Spleen (tissue), 11 donors: ENCODE measurements at regions not wholly inside any gene's neighbourhood (a gene's known extent, or its start where the extent isn't known, plus 50 kb on each side); places are given as distances from the start of the nearest gene placed in this dataset.

Experiments
- DNase-seq: peaks from one replicate; pipeline ENCODE4 v3.0.0-alpha.2; 2020
- H3K27ac ChIP-seq, 8 donors: fragments of 200-600 bp; sonication (generic) in 7 of 8; 1 replicate in 4 of 8; 2 replicates in 4 of 8; pipeline versions ENCODE4 v1.5.0 to v1.8.0; 2016 to 2021; ENCODE audit warnings: inconsistent platforms in 4 of 8, mild to moderate bottlenecking in 4 of 8, moderate library complexity in 1 of 8
- H3K27me3 ChIP-seq, 7 donors: fragments of 200-600 bp; sonication (generic) in 6 of 7; replicated peaks in 1 of 7; 1 replicate in 4 of 7; 2 replicates in 3 of 7; pipeline versions ENCODE4 v1.5.0 to v1.8.0; 2016 to 2021; ENCODE audit warnings: inconsistent platforms in 3 of 7, mild to moderate bottlenecking in 1 of 7
- H3K36me3 ChIP-seq, 6 donors: fragments of 200-600 bp; sonication (generic) in 5 of 6; 1 replicate in 4 of 6; 2 replicates in 2 of 6; pipeline versions ENCODE4 v1.5.0 to v1.8.0; 2016 to 2021; ENCODE audit warnings: inconsistent platforms in 2 of 6
- H3K4me1 ChIP-seq, 6 donors: fragments of 200-600 bp; sonication (generic) in 5 of 6; 1 replicate in 3 of 6; 2 replicates in 3 of 6; pipeline versions ENCODE4 v1.5.0 to v1.8.0; 2016 to 2021; ENCODE audit warnings: inconsistent platforms in 3 of 6
- H3K4me3 ChIP-seq, 8 donors: fragments of 200-600 bp; sonication (generic) in 7 of 8; 1 replicate in 4 of 8; 2 replicates in 4 of 8; pipeline versions ENCODE4 v1.5.0 to v1.8.0; 2016 to 2021; ENCODE audit warnings: inconsistent platforms in 4 of 8, mild to moderate bottlenecking in 4 of 8, moderate library complexity in 2 of 8
- H3K9me3 ChIP-seq, 8 donors: fragments of 200-600 bp; sonication (generic) in 7 of 8; 1 replicate in 4 of 8; 2 replicates in 4 of 8; pipeline versions ENCODE4 v1.5.0 to v1.8.0; 2016 to 2021; ENCODE audit warnings: inconsistent platforms in 4 of 8
- CTCF ChIP-seq, 11 experiments: fragments of 200-600 bp in 7 of 11; fragments of 450-650 bp in 4 of 11; sonication (generic) in 4 of 11; IDR thresholded peaks in 8 of 11; conservative IDR thresholded peaks in 3 of 11; 1 replicate in 7 of 11; 2 replicates in 4 of 11; pipeline versions ENCODE4 v1.4.0 to v1.8.0; 2016 to 2021; ENCODE audit warnings: antibody characterized with exemption in 11 of 11, inconsistent platforms in 4 of 11, mild to moderate bottlenecking in 1 of 11
- POLR2A ChIP-seq, 3 donors: fragments of 450-650 bp; IDR thresholded peaks; one replicate each; pipeline ENCODE4 v1.5.1; 2017; ENCODE audit warnings: antibody characterized with exemption in 3 of 3, mild to moderate bottlenecking in 1 of 3
- POLR2AphosphoS5 ChIP-seq, 3 donors: sonication (generic); formaldehyde crosslinking; IDR thresholded peaks; one replicate each; pipeline ENCODE4 v1.5.1; 2017; ENCODE audit warnings: antibody characterized with exemption in 3 of 3
- WGBS, 5 donors: extraction: QIAGEN DNeasy Blood & Tissue Kit in 3 of 5; methylation state at CpG; one replicate each; pipeline versions ENCODE4 v1.1.5 to v1.1.7; 2013 to 2018; 5-methylcytosine and 5-hydroxymethylcytosine counted together
- intact Hi-C: fragments of 100-400 bp; cut with DNase I; formaldehyde crosslinking; loops from one replicate; pipeline ENCODE4 v1.15.0; 2023; ENCODE audit warnings: low total_unique reads
- donor health status: healthy with polysubstance abuse.
- donor health status: DM: no; HTN: no; CAD: no; lungs with moderate emphysema.
- donor health status: DM: no; HTN: no; CAD: no.
- donor health status: Bipolar disorder and iron deficiency.
- donor health status: healthy.
- donor health status: DM: no; HTN: no; CAD: no.
- donor health status: DM: yes; HTN: yes; CAD: no.

GRCh38 chr12:39127401-39127800 lies 222.0 kb upstream of the CPNE8 start:
- Histone ChIP-seq H3K4me1 (no peaks in the 10 kb centered on the region), H3K27me3 (no peaks in the 10 kb centered on the region), H3K36me3 (no peaks in the 10 kb centered on the region), H3K4me3 (no peak overlapping the region), H3K9me3 (peaks cover 0 to 2% (median 0%) of the 10 kb centered on the region in 8 donors), H3K27ac (no peak overlapping the region)
- 53 to 85% (median 77%) methylated on average over 4 of the region's 4 CpGs for WGBS, 5 donors
- no peak for TF ChIP-seq CTCF (IDR thresholded peaks at IDR 0.05 in 8 of 11, conservative IDR thresholded peaks at IDR 0.05 in 3 of 11)
- no peak for TF ChIP-seq POLR2AphosphoS5 (IDR thresholded peaks at IDR 0.05)
- TF ChIP-seq POLR2A (IDR thresholded peaks at IDR 0.05), result no peak
- DNase-seq, result no peak
- intact Hi-C loops, result no loop called here

GRCh38 chr12:39125566-39125965 lies 220.2 kb upstream of the CPNE8 start:
- no peaks in the 10 kb centered on the region for H3K4me1 ChIP-seq
- WGBS, 5 donors, result 25 to 57% (median 33%) methylated on average over 2 of the region's 2 CpGs
- intact Hi-C loops, result no loop called here
- no peak for TF ChIP-seq POLR2A (IDR thresholded peaks at IDR 0.05)
- TF ChIP-seq CTCF (IDR thresholded peaks at IDR 0.05 in 8 of 11, conservative IDR thresholded peaks at IDR 0.05 in 3 of 11), result no peak
- TF ChIP-seq POLR2AphosphoS5 (IDR thresholded peaks at IDR 0.05), result no peak
- no peaks in the 10 kb centered on the region for H3K27me3 ChIP-seq
- no peak overlapping the region for H3K27ac ChIP-seq
- H3K36me3 ChIP-seq, result no peaks in the 10 kb centered on the region
- H3K4me3 ChIP-seq, result no peak overlapping the region
- peaks cover 0 to 8% (median 0%) of the 10 kb centered on the region in 8 donors for H3K9me3 ChIP-seq
- no peak for DNase-seq

GRCh38 chr12:39124768-39125167 lies 219.4 kb upstream of the CPNE8 start:
- no peaks in the 10 kb centered on the region for H3K36me3 ChIP-seq
- no peaks in the 10 kb centered on the region for H3K4me1 ChIP-seq
- H3K4me3 ChIP-seq, result no peak overlapping the region
- H3K27me3 ChIP-seq, result no peaks in the 10 kb centered on the region
- peaks cover 0 to 8% (median 0%) of the 10 kb centered on the region in 8 donors for H3K9me3 ChIP-seq
- intact Hi-C loops, result no loop called here
- H3K27ac ChIP-seq, result no peak overlapping the region
- WGBS, 5 donors, result 82 to 88% (median 84%) methylated on average over 6 of the region's 6 CpGs
- DNase-seq, result no peak
- TF ChIP-seq POLR2A (IDR thresholded peaks at IDR 0.05) (no peak), CTCF (IDR thresholded peaks at IDR 0.05 in 8 of 11, conservative IDR thresholded peaks at IDR 0.05 in 3 of 11) (no peak), POLR2AphosphoS5 (IDR thresholded peaks at IDR 0.05) (no peak)

GRCh38 chr12:39123580-39124253 lies 218.3 kb upstream of the CPNE8 start:
- no peaks in the 10 kb centered on the region for H3K4me1 ChIP-seq
- no peak overlapping the region for H3K4me3 ChIP-seq
- 27 to 65% (median 49%) methylated on average over 2 of the region's 2 CpGs for WGBS, 5 donors
- H3K36me3 ChIP-seq, result no peaks in the 10 kb centered on the region
- H3K27ac ChIP-seq, result no peak overlapping the region
- peaks cover 0 to 8% (median 0%) of the 10 kb centered on the region in 8 donors for H3K9me3 ChIP-seq
- intact Hi-C loops, result no loop called here
- no peak for TF ChIP-seq POLR2AphosphoS5 (IDR thresholded peaks at IDR 0.05)
- no peak for TF ChIP-seq POLR2A (IDR thresholded peaks at IDR 0.05)
- TF ChIP-seq CTCF (IDR thresholded peaks at IDR 0.05 in 8 of 11, conservative IDR thresholded peaks at IDR 0.05 in 3 of 11), result no peak
- no peak for DNase-seq
- H3K27me3 ChIP-seq, result no peaks in the 10 kb centered on the region
